ENCODE measurements at regions not wholly inside any gene's neighbourhood (a gene's known extent, or its start where the extent isn't known, plus 50 kb on each side); places are given as distances from the start of the nearest gene placed in this dataset.

DNA sequence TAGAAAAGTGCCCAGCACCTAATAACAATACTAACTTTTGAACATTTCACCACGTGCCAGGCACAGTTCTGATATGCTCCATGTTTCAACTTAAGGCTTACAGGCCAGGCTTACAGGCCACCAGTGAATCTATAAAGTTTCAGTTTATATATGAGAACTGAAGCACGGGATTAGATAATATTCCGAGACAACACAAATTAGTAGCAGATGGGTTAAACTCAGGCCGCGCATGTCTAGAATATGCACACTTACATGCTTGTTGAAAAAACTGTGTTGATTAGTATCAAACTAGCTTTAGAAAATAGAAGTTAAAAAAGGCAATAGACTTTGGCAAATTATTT is 587.9 kb downstream of the MTRR start:
- TF ChIP-seq, protein P1, sequence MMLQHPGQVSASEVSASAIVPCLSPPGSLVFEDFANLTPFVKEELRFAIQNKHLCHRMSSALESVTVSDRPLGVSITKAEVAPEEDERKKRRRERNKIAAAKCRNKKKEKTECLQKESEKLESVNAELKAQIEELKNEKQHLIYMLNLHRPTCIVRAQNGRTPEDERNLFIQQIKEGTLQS (IDR thresholded peaks at IDR 0.05; ENCODE audit: insufficient read depth, low read depth, low read length), result no peak
- no peak for TF ChIP-seq POLR2AphosphoS5 (IDR thresholded peaks at IDR 0.05; ENCODE audit: low read depth, low read length)
- TF ChIP-seq, protein P2, sequence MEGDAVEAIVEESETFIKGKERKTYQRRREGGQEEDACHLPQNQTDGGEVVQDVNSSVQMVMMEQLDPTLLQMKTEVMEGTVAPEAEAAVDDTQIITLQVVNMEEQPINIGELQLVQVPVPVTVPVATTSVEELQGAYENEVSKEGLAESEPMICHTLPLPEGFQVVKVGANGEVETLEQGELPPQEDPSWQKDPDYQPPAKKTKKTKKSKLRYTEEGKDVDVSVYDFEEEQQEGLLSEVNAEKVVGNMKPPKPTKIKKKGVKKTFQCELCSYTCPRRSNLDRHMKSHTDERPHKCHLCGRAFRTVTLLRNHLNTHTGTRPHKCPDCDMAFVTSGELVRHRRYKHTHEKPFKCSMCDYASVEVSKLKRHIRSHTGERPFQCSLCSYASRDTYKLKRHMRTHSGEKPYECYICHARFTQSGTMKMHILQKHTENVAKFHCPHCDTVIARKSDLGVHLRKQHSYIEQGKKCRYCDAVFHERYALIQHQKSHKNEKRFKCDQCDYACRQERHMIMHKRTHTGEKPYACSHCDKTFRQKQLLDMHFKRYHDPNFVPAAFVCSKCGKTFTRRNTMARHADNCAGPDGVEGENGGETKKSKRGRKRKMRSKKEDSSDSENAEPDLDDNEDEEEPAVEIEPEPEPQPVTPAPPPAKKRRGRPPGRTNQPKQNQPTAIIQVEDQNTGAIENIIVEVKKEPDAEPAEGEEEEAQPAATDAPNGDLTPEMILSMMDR (IDR thresholded peaks at IDR 0.05; ENCODE audit: control extremely low read depth in 1 of 3, insufficient read depth in 1 of 3, low read depth in 1 of 3, low read length in 3 of 3), result no peak
- no peak for TF ChIP-seq SP1 (IDR thresholded peaks at IDR 0.05; ENCODE audit: low read depth, low read length)
- TF ChIP-seq KDM5A (IDR thresholded peaks at IDR 0.05; ENCODE audit: low read length), result no peak
- TF ChIP-seq GTF2F1 (IDR thresholded peaks at IDR 0.05; ENCODE audit: borderline replicate concordance, low read depth, low read length), result no peak
- no peak for TF ChIP-seq CBX8 (IDR thresholded peaks at IDR 0.05; ENCODE audit: borderline replicate concordance, low read depth, low read length)
- no peak for TF ChIP-seq RNF2 (IDR thresholded peaks at IDR 0.05; ENCODE audit: borderline replicate concordance, low read depth, low read length, missing control alignments, poor library complexity, severe bottlenecking)
- TF ChIP-seq POLR2A (IDR thresholded peaks at IDR 0.05; ENCODE audit: control extremely low read depth in 1 of 2, low read depth in 2 of 2, low read length in 2 of 2), result no peak
- no peak for TF ChIP-seq SIN3A (conservative IDR thresholded peaks at IDR 0.05 in 1 of 2, IDR thresholded peaks at IDR 0.05 in 1 of 2; ENCODE audit: low read depth in 1 of 2, low read length in 2 of 2)
- TF ChIP-seq SRF (IDR thresholded peaks at IDR 0.05; ENCODE audit: low read depth, low read length), result no peak
- TF ChIP-seq RAD21 (IDR thresholded peaks at IDR 0.05 in 1 of 2, conservative IDR thresholded peaks at IDR 0.05 in 1 of 2; ENCODE audit: low read depth in 2 of 2, low read length in 2 of 2), result no peak
- TF ChIP-seq JUND (IDR thresholded peaks at IDR 0.05; ENCODE audit: low read length), result no peak

Measured in H1 (cell line).